ENCODE measurements at regions not wholly inside any gene's neighbourhood (a gene's known extent, or its start where the extent isn't known, plus 50 kb on each side); places are given as distances from the start of the nearest gene placed in this dataset.

DNA sequence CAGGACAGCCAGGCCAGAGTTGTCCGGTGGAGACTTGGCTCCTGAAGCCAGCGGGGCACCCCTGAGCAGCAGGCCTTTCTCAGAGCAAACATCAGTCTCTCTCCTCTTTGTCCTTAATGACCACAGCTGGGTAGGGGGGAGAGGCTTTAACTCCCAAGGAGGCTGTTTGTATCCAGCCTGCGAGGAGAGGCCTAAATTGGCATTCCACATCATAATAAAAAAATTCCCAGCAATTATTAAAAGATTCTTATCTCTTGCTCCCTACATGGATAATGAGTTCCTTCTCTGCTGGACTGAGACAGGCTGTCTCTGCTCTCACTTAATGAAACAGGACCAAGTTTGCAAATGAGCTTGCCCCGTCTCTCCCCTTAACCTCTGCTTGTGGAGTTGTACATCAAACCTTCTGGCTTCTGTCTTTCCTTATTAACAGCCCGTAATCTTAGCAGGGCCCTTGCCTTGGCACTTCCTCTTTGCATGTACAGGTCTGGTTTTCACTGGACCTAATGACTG, 838.2 kb downstream of the MAFB start:
- intact Hi-C loops (cut with DNase I) = no loop called here
- WGBS, 3 donors = 46 to 58% (median 49%) methylated on average over 5 of the region's 5 CpGs
- H3K27me3 ChIP-seq = no peaks in the 10 kb centered on the region
- H3K9me3 ChIP-seq = no peaks in the 10 kb centered on the region
- no peak for DNase-seq
- peaks cover 6% of the 10 kb centered on the region for H3K4me1 ChIP-seq (ENCODE audit: insufficient read depth)
- no peak for TF ChIP-seq CTCF (IDR thresholded peaks at IDR 0.05)
- TF ChIP-seq POLR2A (IDR thresholded peaks at IDR 0.05) = no peak
- no peak for TF ChIP-seq EP300 (IDR thresholded peaks at IDR 0.05)
- no peak overlapping the region for H3K27ac ChIP-seq
- H3K36me3 ChIP-seq = no peaks in the 10 kb centered on the region
- H3K4me3 ChIP-seq = no peak overlapping the region

DNA sequence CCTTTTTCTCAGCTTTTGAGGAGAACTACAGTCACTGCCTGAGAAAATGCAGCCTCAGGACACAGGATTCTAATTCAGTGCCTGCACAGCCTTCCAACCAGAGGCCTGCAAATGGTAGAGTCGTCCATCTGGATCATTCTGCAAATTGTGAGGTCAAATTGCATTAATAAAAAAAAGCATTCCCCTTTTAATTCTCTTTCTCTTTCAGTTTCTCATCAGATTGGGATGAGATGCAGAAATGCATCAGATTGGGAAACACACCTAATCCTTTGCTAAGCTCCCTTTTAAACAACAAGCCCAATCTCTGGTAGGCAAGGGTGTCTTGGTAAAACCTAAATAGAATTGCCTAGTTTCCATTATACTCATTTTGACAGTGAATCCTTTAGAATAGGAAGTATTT, 838.8 kb downstream of the MAFB start:
- Histone ChIP-seq H3K9me3 (no peaks in the 10 kb centered on the region), H3K36me3 (no peaks in the 10 kb centered on the region), H3K4me3 (no peak overlapping the region), H3K27me3 (no peaks in the 10 kb centered on the region), H3K4me1 (ENCODE audit: insufficient read depth) (peaks cover 6% of the 10 kb centered on the region), H3K27ac (peak overlapping the region in 1 of 2 donors; percentile 5)
- DNase-seq = no peak
- no peak for TF ChIP-seq CTCF (IDR thresholded peaks at IDR 0.05)
- TF ChIP-seq POLR2A (IDR thresholded peaks at IDR 0.05) = no peak
- TF ChIP-seq EP300 (IDR thresholded peaks at IDR 0.05) = no peak
- intact Hi-C loops (cut with DNase I) = no loop called here
- 9 to 18% (median 10%) methylated on average over 1 of the region's 1 CpG for WGBS, 3 donors

GRCh38 chr20:39849664-39850063, 839.4 kb downstream of the MAFB start:
- no peak overlapping the region for H3K27ac ChIP-seq
- H3K27me3 ChIP-seq = no peaks in the 10 kb centered on the region
- DNase-seq = peak; percentile 64 to 87 (median 74)
- no peak overlapping the region for H3K4me3 ChIP-seq
- H3K9me3 ChIP-seq = no peaks in the 10 kb centered on the region
- peaks cover 6% of the 10 kb centered on the region for H3K4me1 ChIP-seq (ENCODE audit: insufficient read depth)
- H3K36me3 ChIP-seq = no peaks in the 10 kb centered on the region
- TF ChIP-seq POLR2A (IDR thresholded peaks at IDR 0.05) (no peak), CTCF (IDR thresholded peaks at IDR 0.05) (no peak), EP300 (IDR thresholded peaks at IDR 0.05) (no peak)
- 1 to 4% (median 2%) methylated on average over 9 of the region's 9 CpGs for WGBS, 3 donors
- intact Hi-C loops (cut with DNase I) = no loop called here

GRCh38 chr20:39849171-39849570, 839.9 kb downstream of the MAFB start:
- Histone ChIP-seq H3K27me3 (no peaks in the 10 kb centered on the region), H3K36me3 (no peaks in the 10 kb centered on the region), H3K4me3 (no peak overlapping the region), H3K9me3 (no peaks in the 10 kb centered on the region), H3K27ac (no peak overlapping the region), H3K4me1 (ENCODE audit: insufficient read depth) (peaks cover 6% of the 10 kb centered on the region)
- TF ChIP-seq POLR2A (IDR thresholded peaks at IDR 0.05) = no peak
- no peak for DNase-seq
- 61 to 72% (median 65%) methylated on average over 5 of the region's 5 CpGs for WGBS, 3 donors
- intact Hi-C loops (cut with DNase I) = no loop called here

GRCh38 chr20:39839399-39840119, 849.5 kb downstream of the MAFB start:
- 73 to 83% (median 80%) methylated on average over 9 of the region's 9 CpGs for WGBS, 3 donors
- intact Hi-C loops (cut with DNase I) = loop anchor here in 1 of 4 donors (5.0 kb wide), 1 partner anchor 848 kb away; the partner anchor contains the start of gene MAFB
- Histone ChIP-seq H3K27me3 (no peaks in the 10 kb centered on the region), H3K27ac (no peak overlapping the region), H3K9me3 (no peaks in the 10 kb centered on the region), H3K36me3 (no peaks in the 10 kb centered on the region), H3K4me1 (ENCODE audit: insufficient read depth) (no peaks in the 10 kb centered on the region), H3K4me3 (no peak overlapping the region)
- TF ChIP-seq POLR2A (IDR thresholded peaks at IDR 0.05) (no peak), CTCF (IDR thresholded peaks at IDR 0.05) (no peak), EP300 (IDR thresholded peaks at IDR 0.05) (no peak)
- DNase-seq = no peak

All from ovary (tissue), 7 donors.